ENCODE measurements at regions not wholly inside any gene's neighbourhood (a gene's known extent, or its start where the extent isn't known, plus 50 kb on each side); places are given as distances from the start of the nearest gene placed in this dataset. TPM values are rescaled to one million over a fixed set of nuclear protein-coding genes. Genes with fewer than 3 reads are reported as not detected.

GRCh38 chr16:76222853-76223252 lies 54.3 kb upstream of the CNTNAP4 start:
- Histone ChIP-seq H3K27me3 (ENCODE audit: control insufficient read depth, insufficient read depth, low read length) (no peaks in the 10 kb centered on the region), H3K9ac (ENCODE audit: low read depth, low read length) (no peak overlapping the region), H3K4me2 (ENCODE audit: low read length) (no peak overlapping the region), H3K4me1 (ENCODE audit: control insufficient read depth, insufficient read depth, low read length) (no peaks in the 10 kb centered on the region), H3K36me3 (ENCODE audit: insufficient read depth, low read length) (no peaks in the 10 kb centered on the region), H3K4me3 (ENCODE audit: low read length) (no peak overlapping the region), H3K9me3 (replicated peaks; ENCODE audit: low read length) (no peaks in the 10 kb centered on the region)

DNA sequence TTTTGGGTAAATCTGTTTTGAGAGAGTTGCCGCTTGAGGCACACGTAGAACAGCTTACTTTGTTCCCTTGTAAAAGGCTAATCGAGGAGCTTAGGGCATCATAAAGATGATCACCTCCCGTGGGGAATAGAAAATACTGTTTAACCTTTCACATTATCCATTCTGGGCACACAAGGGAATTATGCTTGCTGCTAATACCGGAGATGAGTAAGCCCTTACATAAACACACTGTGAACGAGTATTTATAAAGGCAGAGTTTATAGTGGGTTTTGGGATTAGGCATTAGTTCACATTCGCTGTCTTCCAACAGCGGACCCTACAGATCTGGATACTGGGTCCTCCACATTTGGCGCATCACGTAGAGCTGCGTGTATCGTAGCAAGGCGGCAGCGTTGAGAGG lies 51.2 kb upstream of the CNTNAP4 start:
- no peak overlapping the region for H3K4me2 ChIP-seq (ENCODE audit: low read length)
- H3K36me3 ChIP-seq (ENCODE audit: insufficient read depth, low read length), result no peaks in the 10 kb centered on the region
- H3K27me3 ChIP-seq (ENCODE audit: control insufficient read depth, insufficient read depth, low read length), result no peaks in the 10 kb centered on the region
- no peak overlapping the region for H3K9ac ChIP-seq (ENCODE audit: low read depth, low read length)
- H3K4me3 ChIP-seq (ENCODE audit: low read length), result no peak overlapping the region
- no peaks in the 10 kb centered on the region for H3K9me3 ChIP-seq (replicated peaks; ENCODE audit: low read length)
- no peaks in the 10 kb centered on the region for H3K4me1 ChIP-seq (ENCODE audit: control insufficient read depth, insufficient read depth, low read length)

- no peak overlapping the region for H3K9ac ChIP-seq (ENCODE audit: low read depth, low read length)
- H3K9me3 ChIP-seq (replicated peaks; ENCODE audit: low read length), result no peaks in the 10 kb centered on the region
- no peak overlapping the region for H3K4me2 ChIP-seq (ENCODE audit: low read length)
- no peak overlapping the region for H3K4me3 ChIP-seq (ENCODE audit: low read length)
- H3K36me3 ChIP-seq (ENCODE audit: insufficient read depth, low read length), result no peaks in the 10 kb centered on the region
- H3K4me1 ChIP-seq (ENCODE audit: control insufficient read depth, insufficient read depth, low read length), result no peaks in the 10 kb centered on the region
- no peaks in the 10 kb centered on the region for H3K27me3 ChIP-seq (ENCODE audit: control insufficient read depth, insufficient read depth, low read length)
Observed at GRCh38 chr16:76226481-76226880, 50.7 kb upstream of the CNTNAP4 start.

Small RNAs in the stretch of these regions (small RNA-seq; reads per million reads assigned to genes)
- gene RNA5SP430, result not detected
